Heart right ventricle (tissue), 16 donors: ENCODE measurements at regions not wholly inside any gene's neighbourhood (a gene's known extent, or its start where the extent isn't known, plus 50 kb on each side); places are given as distances from the start of the nearest gene placed in this dataset.

Experiments
- ATAC-seq, 8 donors: fragments of 200-7000 bp; cut with Tn5 transposase; one replicate each; pipeline ENCODE4 v1.9.1; 2020; ENCODE audit warnings: mild to moderate bottlenecking in 8 of 8, moderate library complexity in 8 of 8, moderate number of reproducible peaks in 1 of 8
- DNase-seq, 2 donors: peaks; one replicate each; pipeline ENCODE4 v3.0.0-alpha.2; 2020
- H3K27ac ChIP-seq, 10 donors: fragments of 200-600 bp; sonication (generic) in 2 of 10; one replicate each; pipeline versions ENCODE4 v1.5.0 to v1.8.0; 2020 to 2022; ENCODE audit warnings: mild to moderate bottlenecking in 3 of 10
- H3K27me3 ChIP-seq, 7 donors: fragments of 200-600 bp; one replicate each; pipeline ENCODE4 v1.8.0; 2021 to 2022; ENCODE audit warnings: mild to moderate bottlenecking in 2 of 7
- H3K36me3 ChIP-seq, 9 donors: fragments of 200-600 bp; sonication (generic) in 1 of 9; one replicate each; pipeline versions ENCODE4 v1.5.0 to v1.8.0; 2020 to 2022; ENCODE audit warnings: mild to moderate bottlenecking in 2 of 9
- H3K4me1 ChIP-seq, 9 donors: fragments of 200-600 bp; sonication (generic) in 1 of 9; one replicate each; pipeline versions ENCODE4 v1.5.0 to v1.8.0; 2020 to 2022; ENCODE audit warnings: mild to moderate bottlenecking in 4 of 9
- H3K4me3 ChIP-seq, 10 donors: fragments of 200-600 bp; sonication (generic) in 2 of 10; one replicate each; pipeline versions ENCODE4 v1.5.0 to v1.8.0; 2020 to 2022; ENCODE audit warnings: mild to moderate bottlenecking in 7 of 10, moderate library complexity in 2 of 10
- H3K9me3 ChIP-seq, 11 donors: fragments of 200-600 bp in 10 of 11; sonication (generic) in 2 of 11; one replicate each; pipeline versions ENCODE4 v1.5.0 to v1.8.0; 2013 to 2022; ENCODE audit warnings: mild to moderate bottlenecking in 2 of 11, control low read depth in 1 of 11, moderate library complexity in 1 of 11
- WGBS, 2 donors: extraction: QIAGEN DNeasy Blood & Tissue Kit; methylation state at CpG; one replicate each; pipeline ENCODE4 v1.1.7; 2013; ENCODE audit warnings: inconsistent platforms in 1 of 2; 5-methylcytosine and 5-hydroxymethylcytosine counted together
- intact Hi-C, 10 donors: fragments of 100-400 bp; cut with DNase I; formaldehyde crosslinking; loops; one replicate each; pipeline versions ENCODE4 v1.11.1 to v1.14.2; 2022
- TF ChIP-seq, protein P1 (sequence below), 9 donors: fragments of 200-600 bp; sonication (generic) in 2 of 9; IDR thresholded peaks; one replicate each; pipeline versions ENCODE4 v1.5.0 to v1.8.0; 2021 to 2022; ENCODE audit warnings: antibody characterized with exemption in 9 of 9, mild to moderate bottlenecking in 5 of 9, moderate library complexity in 1 of 9
- donor health status: Arrhythmogenic right ventricular cardiomyopathy.
- donor health status: ischemic (EF 13 %, LVEDD 7.1; RV severe dilation, severe dysfunction).
- donor health status: healthy with polysubstance abuse.
- donor health status: DM: no; HTN: yes; CAD: no.
- donor health status: DM: no; HTN: no; CAD: no.
- donor health status: ischemic (EF 25% LVEDD 6.9; RV normal size, moderate dysfunction).
- donor health status: ischemic (EF 25% LVEDD 5.7; RV mildly dilated, moderate dysfunction).
- donor health status: healthy.
- donor health status: DM: yes; HTN: yes; CAD: no.
- donor health status: Ischemic cardiomyopathy.
- donor health status: ischemic (EF 35%, LVEDD 5.7; RV mildly dilated, moderate dysfunction).
- donor health status: nonischemic (EF 11% LVEDD 7.7; RV severe dilation, severe dysfunction).
- donor health status: DM: yes; HTN: yes; CAD: no.
- donor health status: PGD.
- donor health status: ischemic (EF 29% LVEDD 5.4; RV normal size, mild dysfunction).
- donor health status: nonischemic (EF 23%, LVEDD 6.1; RV moderate dilation, normal function).

- ATAC-seq = no peak
- peaks cover 0 to 6% (median 0%) of the 10 kb centered on the region in 9 donors for H3K4me1 ChIP-seq
- 72 to 85% methylated on average over 4 of the region's 4 CpGs for WGBS, 2 donors
- H3K27ac ChIP-seq = no peak overlapping the region
- H3K9me3 ChIP-seq = peaks cover 0 to 5% (median 3%) of the 10 kb centered on the region in 11 donors
- no peak overlapping the region for H3K4me3 ChIP-seq
- H3K36me3 ChIP-seq = no peaks in the 10 kb centered on the region
- TF ChIP-seq, protein P1, sequence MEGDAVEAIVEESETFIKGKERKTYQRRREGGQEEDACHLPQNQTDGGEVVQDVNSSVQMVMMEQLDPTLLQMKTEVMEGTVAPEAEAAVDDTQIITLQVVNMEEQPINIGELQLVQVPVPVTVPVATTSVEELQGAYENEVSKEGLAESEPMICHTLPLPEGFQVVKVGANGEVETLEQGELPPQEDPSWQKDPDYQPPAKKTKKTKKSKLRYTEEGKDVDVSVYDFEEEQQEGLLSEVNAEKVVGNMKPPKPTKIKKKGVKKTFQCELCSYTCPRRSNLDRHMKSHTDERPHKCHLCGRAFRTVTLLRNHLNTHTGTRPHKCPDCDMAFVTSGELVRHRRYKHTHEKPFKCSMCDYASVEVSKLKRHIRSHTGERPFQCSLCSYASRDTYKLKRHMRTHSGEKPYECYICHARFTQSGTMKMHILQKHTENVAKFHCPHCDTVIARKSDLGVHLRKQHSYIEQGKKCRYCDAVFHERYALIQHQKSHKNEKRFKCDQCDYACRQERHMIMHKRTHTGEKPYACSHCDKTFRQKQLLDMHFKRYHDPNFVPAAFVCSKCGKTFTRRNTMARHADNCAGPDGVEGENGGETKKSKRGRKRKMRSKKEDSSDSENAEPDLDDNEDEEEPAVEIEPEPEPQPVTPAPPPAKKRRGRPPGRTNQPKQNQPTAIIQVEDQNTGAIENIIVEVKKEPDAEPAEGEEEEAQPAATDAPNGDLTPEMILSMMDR (IDR thresholded peaks at IDR 0.05) = no peak
- no peak for DNase-seq
- H3K27me3 ChIP-seq = no peaks in the 10 kb centered on the region
- intact Hi-C loops = no loop called here
Measured at GRCh38 chr5:164332349-164333196, 827.2 kb downstream of the MAT2B start.

DNA sequence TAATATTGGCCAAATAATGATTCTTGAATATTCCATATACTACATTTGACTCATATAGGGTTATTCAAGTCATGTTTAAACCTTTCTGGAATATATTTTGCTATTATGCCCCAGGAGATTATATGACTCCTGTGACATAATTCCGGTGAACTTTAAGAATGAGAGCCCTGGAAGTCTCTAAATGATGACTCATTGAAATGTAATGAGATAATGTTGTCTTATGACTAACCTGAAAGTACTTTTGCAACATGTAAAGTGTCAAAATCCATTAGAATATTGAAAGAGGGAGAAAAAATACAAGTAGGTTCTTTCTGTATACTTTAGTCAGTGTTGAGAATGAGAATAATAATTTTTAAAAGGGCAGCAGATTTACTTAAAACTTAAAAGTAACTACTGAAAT is 830.4 kb downstream of the MAT2B start:
- H3K4me1 ChIP-seq = peaks cover 0 to 6% (median 0%) of the 10 kb centered on the region in 9 donors
- H3K36me3 ChIP-seq = no peaks in the 10 kb centered on the region
- no peaks in the 10 kb centered on the region for H3K27me3 ChIP-seq
- intact Hi-C loops = no loop called here
- H3K4me3 ChIP-seq = no peak overlapping the region
- H3K9me3 ChIP-seq = no peaks in the 10 kb centered on the region
- H3K27ac ChIP-seq = no peak overlapping the region
- 56% methylated on average over 1 of the region's 1 CpG for WGBS, 2 donors
- DNase-seq = no peak
- TF ChIP-seq, protein P1 (IDR thresholded peaks at IDR 0.05) = no peak
- peak in 1 of 8 donors; percentile 62 for ATAC-seq

- peaks cover 0 to 6% (median 0%) of the 10 kb centered on the region in 9 donors for H3K4me1 ChIP-seq
- intact Hi-C loops = no loop called here
- no peak overlapping the region for H3K4me3 ChIP-seq
- no peak for DNase-seq
- H3K9me3 ChIP-seq = no peaks in the 10 kb centered on the region
- WGBS, 2 donors = 41 to 44% methylated on average over 1 of the region's 1 CpG
- H3K27me3 ChIP-seq = no peaks in the 10 kb centered on the region
- TF ChIP-seq, protein P1 (IDR thresholded peaks at IDR 0.05) = no peak
- no peaks in the 10 kb centered on the region for H3K36me3 ChIP-seq
- H3K27ac ChIP-seq = no peak overlapping the region
- ATAC-seq = no peak
Measured at GRCh38 chr5:164336276-164336675, 830.9 kb downstream of the MAT2B start.

- intact Hi-C loops = no loop called here
Measured at GRCh38 chr5:164336906-164337305, 831.5 kb downstream of the MAT2B start.

More at GRCh38 chr5:164336906-164337305, 831.5 kb downstream of the MAT2B start:
- H3K36me3 ChIP-seq = no peaks in the 10 kb centered on the region
- peaks cover 0 to 6% (median 0%) of the 10 kb centered on the region in 9 donors for H3K4me1 ChIP-seq
- H3K27me3 ChIP-seq = no peaks in the 10 kb centered on the region
- H3K27ac ChIP-seq = peak overlapping the region in 1 of 10 donors; percentile 27
- DNase-seq (no peak), ATAC-seq (peak in 7 of 8 donors; percentile 52 to 95 (median 61))
- TF ChIP-seq, protein P1 (IDR thresholded peaks at IDR 0.05) = no peak
- 42 to 54% methylated on average over 2 of the region's 2 CpGs for WGBS, 2 donors
- no peaks in the 10 kb centered on the region for H3K9me3 ChIP-seq
- no peak overlapping the region for H3K4me3 ChIP-seq
